ENCODE measurements at regions not wholly inside any gene's neighbourhood (a gene's known extent, or its start where the extent isn't known, plus 50 kb on each side); places are given as distances from the start of the nearest gene placed in this dataset.
"Not testable (repeated sequence)": the region's sequence is repeated elsewhere in the genome, so short reads cannot be mapped to it uniquely, and the experiment has no call there.

GRCh38 chr2:126117886-126118285, 538.1 kb upstream of the GYPC start:
- no peak for DNase-seq

GRCh38 chr2:126145752-126146151, 510.2 kb upstream of the GYPC start:
- DNase-seq, result no peak

GRCh38 chr2:126154256-126154785, 501.6 kb upstream of the GYPC start:
- no peak for DNase-seq

- not testable (repeated sequence) for DNase-seq
Measured at GRCh38 chr2:126160950-126161349, 495.0 kb upstream of the GYPC start.

- no peak for DNase-seq
Measured at GRCh38 chr2:126172631-126173184, 483.2 kb upstream of the GYPC start.

- DNase-seq, result no peak
Measured at GRCh38 chr2:126175222-126175621, 480.7 kb upstream of the GYPC start.

- DNase-seq, result no peak
Measured at GRCh38 chr2:126177479-126177878, 478.5 kb upstream of the GYPC start.

GRCh38 chr2:126187668-126188067, 468.3 kb upstream of the GYPC start:
- DNase-seq, result no peak

- DNase-seq, result no peak
Measured at GRCh38 chr2:126189527-126189926, 466.4 kb upstream of the GYPC start.

GRCh38 chr2:126200538-126200937, 455.4 kb upstream of the GYPC start:
- DNase-seq, result no peak

- no peak for DNase-seq
Measured at GRCh38 chr2:126208266-126208665, 447.7 kb upstream of the GYPC start.

- no peak for DNase-seq
Measured at GRCh38 chr2:126212735-126213134, 443.2 kb upstream of the GYPC start.

- no peak for DNase-seq
Measured at GRCh38 chr2:126219081-126219480, 436.9 kb upstream of the GYPC start.

GRCh38 chr2:126220331-126220730, 435.6 kb upstream of the GYPC start:
- no peak for DNase-seq

GRCh38 chr2:126221506-126221905, 434.5 kb upstream of the GYPC start:
- DNase-seq, result no peak

- no peak for DNase-seq
Measured at GRCh38 chr2:126222278-126222677, 433.7 kb upstream of the GYPC start.

- DNase-seq, result no peak
Measured at GRCh38 chr2:126224776-126225175, 431.2 kb upstream of the GYPC start.

- no peak for DNase-seq
Measured at GRCh38 chr2:126227250-126227649, 428.7 kb upstream of the GYPC start.

- DNase-seq, result no peak
Measured at GRCh38 chr2:126228531-126228930, 427.4 kb upstream of the GYPC start.

GRCh38 chr2:126238251-126238650, 417.7 kb upstream of the GYPC start:
- no peak for DNase-seq

- no peak for DNase-seq
Measured at GRCh38 chr2:126239320-126239955, 416.5 kb upstream of the GYPC start.

GRCh38 chr2:126241001-126241400, 415.0 kb upstream of the GYPC start:
- no peak for DNase-seq

- DNase-seq, result no peak
Measured at GRCh38 chr2:126241411-126241810, 414.5 kb upstream of the GYPC start.

GRCh38 chr2:126244937-126245336, 411.0 kb upstream of the GYPC start:
- no peak for DNase-seq

- DNase-seq, result no peak
Measured at GRCh38 chr2:126253669-126254068, 402.3 kb upstream of the GYPC start.

All from NCI-H2081 treated with DMSO at 0.1 percent for 48 hours (cell line).